MM.1S (cell line): ENCODE measurements at regions not wholly inside any gene's neighbourhood (a gene's known extent, or its start where the extent isn't known, plus 50 kb on each side); places are given as distances from the start of the nearest gene placed in this dataset.

Experiments
- DNase-seq: peaks from one replicate; pipeline ENCODE4 v3.0.0-alpha.2; 2015
- H2AFZ ChIP-seq: fragments of 300-600 bp; sonication (generic); 2 replicates; pipeline ENCODE4 v1.6.0; 2016; ENCODE audit warnings: antibody characterized with exemption, low read length
- H3F3A ChIP-seq: fragments of 300-600 bp; sonication (generic); 2 replicates; pipeline ENCODE4 v1.6.1; 2016; ENCODE audit warnings: mild to moderate bottlenecking, antibody characterized with exemption, low read length, moderate library complexity, mixed read lengths; ENCODE audit not compliant: insufficient read depth
- H3K27ac ChIP-seq: fragments of 300-600 bp; sonication (generic); 2 replicates; pipeline ENCODE4 v1.5.1; 2016; ENCODE audit warnings: mild to moderate bottlenecking, low read length
- H3K27me3 ChIP-seq: fragments of 300-600 bp; sonication (generic); replicated peaks from 2 replicates; pipeline ENCODE4 v1.6.0; 2016; ENCODE audit warnings: low read length; ENCODE audit not compliant: insufficient read depth
- H3K36me3 ChIP-seq: fragments of 300-600 bp; sonication (generic); replicated peaks from 2 replicates; pipeline ENCODE4 v1.6.1; 2016; ENCODE audit warnings: mild to moderate bottlenecking, low read length, mixed read lengths; ENCODE audit not compliant: insufficient read depth
- H3K4me1 ChIP-seq: fragments of 300-600 bp; sonication (generic); 2 replicates; pipeline ENCODE4 v1.6.1; 2016; ENCODE audit warnings: low read length, mixed read lengths
- H3K4me2 ChIP-seq: fragments of 300-600 bp; sonication (generic); 2 replicates; pipeline ENCODE4 v1.6.0; 2016; ENCODE audit warnings: low read depth, low read length
- H3K4me3 ChIP-seq: fragments of 300-600 bp; sonication (generic); 2 replicates; pipeline ENCODE4 v1.5.1; 2016; ENCODE audit warnings: low read length, mixed read lengths
- H3K79me2 ChIP-seq: fragments of 300-600 bp; sonication (generic); 2 replicates; pipeline ENCODE4 v1.6.1; 2016; ENCODE audit warnings: mixed run types, low read length, mixed read lengths
- H3K9ac ChIP-seq: fragments of 300-600 bp; sonication (generic); 2 replicates; pipeline ENCODE4 v1.6.1; 2016; ENCODE audit warnings: low read length, mixed read lengths
- H3K9me2 ChIP-seq: fragments of 300-600 bp; sonication (generic); replicated peaks from 2 replicates; pipeline ENCODE4 v1.6.1; 2016; ENCODE audit warnings: mild to moderate bottlenecking, low read length, mixed read lengths; ENCODE audit not compliant: insufficient read depth
- H3K9me3 ChIP-seq: fragments of 300-600 bp; sonication (generic); replicated peaks from 2 replicates; pipeline ENCODE4 v1.6.1; 2016; ENCODE audit warnings: mild to moderate bottlenecking, low read length, mixed read lengths; ENCODE audit not compliant: insufficient read depth
- H4K20me1 ChIP-seq: fragments of 300-600 bp; sonication (generic); 2 replicates; pipeline ENCODE4 v1.6.1; 2016; ENCODE audit warnings: mild to moderate bottlenecking, low read length, moderate library complexity, mixed read lengths; ENCODE audit not compliant: insufficient read depth
- CTCF ChIP-seq: fragments of 300-600 bp; sonication (generic); IDR thresholded peaks from 2 replicates; pipeline ENCODE4 v1.5.1; 2016; ENCODE audit warnings: antibody characterized with exemption, low read length, mixed read lengths
- EZH2 ChIP-seq: fragments of 300-600 bp; sonication (generic); optimal IDR thresholded peaks from 2 replicates; pipeline ENCODE3; 2017; ENCODE audit warnings: low read depth, mild to moderate bottlenecking, antibody characterized with exemption, low read length, mixed read lengths
- EZH2phosphoT487 ChIP-seq: fragments of 300-600 bp; sonication (generic); IDR thresholded peaks from 2 replicates; pipeline ENCODE4 v1.6.1; 2018; ENCODE audit warnings: antibody characterized with exemption, low read length

GRCh38 chr18:73279498-73279897, 411.7 kb upstream of the NETO1 start:
- H3K9me2 ChIP-seq: no peaks in the 10 kb centered on the region
- H3K9ac ChIP-seq: no peak overlapping the region
- no peaks in the 10 kb centered on the region for H4K20me1 ChIP-seq
- H3K79me2 ChIP-seq: no peaks in the 10 kb centered on the region
- H3K9me3 ChIP-seq: no peaks in the 10 kb centered on the region
- no peaks in the 10 kb centered on the region for H3K4me1 ChIP-seq
- H3K4me3 ChIP-seq: no peak overlapping the region
- no peaks in the 10 kb centered on the region for H3K36me3 ChIP-seq
- no peak overlapping the region for H3K4me2 ChIP-seq
- TF ChIP-seq CTCF: no peak
- no peak for TF ChIP-seq EZH2
- TF ChIP-seq EZH2phosphoT487: no peak
- no peaks in the 10 kb centered on the region for H3F3A ChIP-seq
- no peaks in the 10 kb centered on the region for H3K27me3 ChIP-seq
- H2AFZ ChIP-seq: no peak overlapping the region
- DNase-seq: no peak
- no peak overlapping the region for H3K27ac ChIP-seq

GRCh38 chr18:73274812-73275621, 407.2 kb upstream of the NETO1 start:
- no peaks in the 10 kb centered on the region for H3K9me3 ChIP-seq
- no peaks in the 10 kb centered on the region for H3K36me3 ChIP-seq
- no peak for TF ChIP-seq EZH2phosphoT487
- TF ChIP-seq EZH2: no peak
- no peak for TF ChIP-seq CTCF
- H4K20me1 ChIP-seq: no peaks in the 10 kb centered on the region
- no peaks in the 10 kb centered on the region for H3K79me2 ChIP-seq
- H3K27me3 ChIP-seq: no peaks in the 10 kb centered on the region
- no peak overlapping the region for H3K27ac ChIP-seq
- H3K4me2 ChIP-seq: no peak overlapping the region
- no peak for DNase-seq
- no peak overlapping the region for H2AFZ ChIP-seq
- no peak overlapping the region for H3K9ac ChIP-seq
- H3F3A ChIP-seq: no peaks in the 10 kb centered on the region
- no peaks in the 10 kb centered on the region for H3K9me2 ChIP-seq
- H3K4me1 ChIP-seq: no peaks in the 10 kb centered on the region
- no peak overlapping the region for H3K4me3 ChIP-seq

- Histone ChIP-seq H3K27ac (no peak overlapping the region), H3K9ac (no peak overlapping the region), H3F3A (no peaks in the 10 kb centered on the region), H3K27me3 (no peaks in the 10 kb centered on the region), H3K4me1 (no peaks in the 10 kb centered on the region), H3K9me3 (no peaks in the 10 kb centered on the region), H3K36me3 (no peaks in the 10 kb centered on the region), H3K9me2 (no peaks in the 10 kb centered on the region), H3K79me2 (no peaks in the 10 kb centered on the region), H4K20me1 (no peaks in the 10 kb centered on the region), H3K4me2 (no peak overlapping the region), H3K4me3 (no peak overlapping the region), H2AFZ (no peak overlapping the region)
- DNase-seq: no peak
- TF ChIP-seq EZH2: no peak
- no peak for TF ChIP-seq EZH2phosphoT487
- no peak for TF ChIP-seq CTCF
Observed at GRCh38 chr18:73270920-73271634, 403.3 kb upstream of the NETO1 start.
